CD4-positive, alpha-beta T cell treated with Interleukin-15 for 1 hour (primary cell): ENCODE measurements at regions not wholly inside any gene's neighbourhood (a gene's known extent, or its start where the extent isn't known, plus 50 kb on each side); places are given as distances from the start of the nearest gene placed in this dataset.

ENCODE experiments used
- DNase-seq: peaks from one replicate; pipeline ENCODE4 v3.0.0-alpha.2; 2020

GRCh38 chr5:72010430-72010829, 96.8 kb upstream of the MAP1B start:
- no peak for DNase-seq

GRCh38 chr5:72012906-72013305, 94.4 kb upstream of the MAP1B start:
- no peak for DNase-seq

- no peak for DNase-seq
These were observed 93.3 kb upstream of the MAP1B start for GRCh38 chr5:72013766-72014624.

GRCh38 chr5:72015103-72015548, 92.1 kb upstream of the MAP1B start:
- DNase-seq: no peak

GRCh38 chr5:72018143-72018803, 89.0 kb upstream of the MAP1B start:
- peak; percentile 36 for DNase-seq

- DNase-seq: no peak
These were observed 86.9 kb upstream of the MAP1B start for GRCh38 chr5:72020161-72020983.

- no peak for DNase-seq
These were observed 85.5 kb upstream of the MAP1B start for GRCh38 chr5:72021651-72022357.

GRCh38 chr5:72028382-72028781, 78.9 kb upstream of the MAP1B start:
- DNase-seq: no peak

- no peak for DNase-seq
These were observed 77.0 kb upstream of the MAP1B start for GRCh38 chr5:72030237-72030636.

- DNase-seq: no peak
These were observed 74.5 kb upstream of the MAP1B start for GRCh38 chr5:72032788-72033187.

GRCh38 chr5:72034770-72035169, 72.5 kb upstream of the MAP1B start:
- DNase-seq: no peak

- no peak for DNase-seq
These were observed 71.4 kb upstream of the MAP1B start for GRCh38 chr5:72035831-72036230.

GRCh38 chr5:72036951-72037350, 70.3 kb upstream of the MAP1B start:
- DNase-seq: no peak

GRCh38 chr5:72040513-72040912, 66.8 kb upstream of the MAP1B start:
- no peak for DNase-seq

GRCh38 chr5:72041654-72042053, 65.6 kb upstream of the MAP1B start:
- no peak for DNase-seq

GRCh38 chr5:72042097-72042496, 65.2 kb upstream of the MAP1B start:
- no peak for DNase-seq

- DNase-seq: no peak
These were observed 61.6 kb upstream of the MAP1B start for GRCh38 chr5:72045692-72046091.

GRCh38 chr5:72046106-72046505, 61.2 kb upstream of the MAP1B start:
- DNase-seq: no peak

- no peak for DNase-seq
These were observed 51.6 kb upstream of the MAP1B start for GRCh38 chr5:72055636-72056035.
